Fibroblast of skin of right quadriceps (primary cell): ENCODE measurements at regions not wholly inside any gene's neighbourhood (a gene's known extent, or its start where the extent isn't known, plus 50 kb on each side); places are given as distances from the start of the nearest gene placed in this dataset.
A peak's percentile ranks its signal among the peaks of the same experiment; 100 is the strongest.

Experiments
- DNase-seq: peaks from one replicate; pipeline ENCODE4 v3.0.0-alpha.2; 2013

DNA sequence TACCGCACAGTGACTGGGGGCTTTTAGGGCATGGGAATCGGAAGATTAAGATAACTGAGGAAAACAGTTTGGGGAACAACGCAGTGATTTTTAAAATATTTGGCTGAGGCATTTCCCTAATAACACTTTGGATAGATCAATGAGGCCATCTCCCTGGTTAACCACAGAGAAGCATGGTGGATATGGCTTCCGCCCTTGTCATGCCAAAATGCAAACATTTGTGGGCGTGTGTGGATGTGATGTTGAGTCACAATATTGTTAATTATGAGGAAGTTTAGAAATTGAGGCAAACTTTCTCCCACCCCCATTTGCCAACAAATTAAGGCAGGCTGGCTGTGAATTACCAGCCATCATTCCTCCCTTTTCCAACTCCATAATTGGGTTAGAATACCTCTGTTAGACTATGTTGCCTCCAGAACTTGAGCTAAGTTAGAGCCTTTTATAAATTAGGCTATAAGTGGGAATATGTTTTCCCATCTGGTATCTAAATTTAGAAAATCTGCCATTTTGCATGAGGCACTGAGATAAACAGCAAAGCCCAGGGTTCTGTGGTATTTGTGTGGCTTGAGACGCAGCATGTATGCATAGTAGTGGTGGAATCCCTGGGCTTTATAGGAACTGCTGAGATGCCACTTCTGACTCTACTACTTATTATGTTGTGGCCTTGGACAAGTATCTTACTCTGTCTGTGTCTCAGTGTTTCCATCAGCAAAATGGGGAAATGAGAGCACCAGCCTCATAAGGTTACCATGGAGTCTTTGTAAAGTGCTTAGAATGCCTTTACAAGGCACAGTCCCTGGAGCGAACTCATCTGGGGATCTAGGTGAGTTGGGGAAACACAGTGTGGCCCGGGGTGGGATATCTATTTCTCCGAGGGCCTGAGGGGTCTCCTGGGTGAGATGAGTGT lies 154.6 kb downstream of the C1orf94 start:
- DNase-seq: peak; percentile 25

DNA sequence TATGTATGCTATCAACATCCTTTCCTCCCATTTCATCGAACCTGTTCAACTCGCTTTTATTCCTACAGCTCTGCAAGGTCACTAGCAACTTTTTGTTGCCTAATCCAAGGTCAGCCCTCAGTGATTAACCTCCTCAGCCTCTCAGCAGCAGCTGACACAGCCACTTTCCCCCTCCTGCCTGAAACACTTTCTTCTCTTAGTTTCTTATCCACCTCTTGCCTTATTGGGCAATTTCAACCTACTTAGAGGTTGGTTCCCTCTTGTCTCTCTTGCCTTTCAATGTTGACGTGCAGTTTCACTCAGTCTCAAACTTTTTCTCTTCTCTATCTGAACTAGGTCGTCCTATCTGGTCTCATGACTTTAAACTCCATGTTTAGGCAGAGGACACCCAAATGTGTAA lies 156.3 kb downstream of the C1orf94 start:
- no peak for DNase-seq

DNA sequence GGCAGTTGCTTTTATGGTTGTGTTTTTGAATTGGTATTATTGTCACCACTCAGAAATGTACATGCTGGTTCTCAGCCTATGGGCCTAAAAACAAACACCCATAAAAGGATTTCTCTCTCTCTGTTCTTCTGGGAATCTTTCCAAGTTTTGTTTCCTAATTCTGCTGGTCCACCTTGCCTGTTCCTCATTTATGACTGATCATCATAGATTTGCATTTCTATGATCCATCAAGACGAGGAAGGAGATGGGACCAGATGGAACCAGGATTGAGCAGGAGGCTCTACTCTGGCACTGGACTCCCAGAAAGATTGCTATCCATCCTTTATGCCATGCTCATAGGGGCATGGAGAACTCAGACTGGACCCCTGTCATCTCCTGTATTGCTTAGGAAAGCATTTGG lies 162.2 kb downstream of the C1orf94 start:
- DNase-seq: peak; percentile 26

DNA sequence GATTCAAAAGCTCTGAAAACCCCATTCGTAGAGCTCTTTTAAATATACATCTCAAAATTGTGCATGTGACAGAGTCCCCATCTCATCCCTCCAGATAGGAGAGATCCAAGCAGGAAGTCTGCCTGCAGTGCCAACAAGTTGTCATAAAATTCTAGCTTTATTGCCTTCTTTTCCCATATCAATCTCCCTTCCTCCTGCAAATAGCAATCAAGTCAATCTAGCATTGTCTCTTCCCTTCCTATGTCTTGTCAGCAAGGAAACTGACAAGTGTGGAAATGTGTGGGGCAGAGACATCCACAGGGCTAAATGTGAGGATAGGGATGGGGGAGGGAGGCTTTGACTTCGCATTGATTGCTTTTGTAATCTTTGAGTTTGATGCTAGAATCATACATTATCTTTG lies 165.2 kb downstream of the C1orf94 start:
- no peak for DNase-seq

DNA sequence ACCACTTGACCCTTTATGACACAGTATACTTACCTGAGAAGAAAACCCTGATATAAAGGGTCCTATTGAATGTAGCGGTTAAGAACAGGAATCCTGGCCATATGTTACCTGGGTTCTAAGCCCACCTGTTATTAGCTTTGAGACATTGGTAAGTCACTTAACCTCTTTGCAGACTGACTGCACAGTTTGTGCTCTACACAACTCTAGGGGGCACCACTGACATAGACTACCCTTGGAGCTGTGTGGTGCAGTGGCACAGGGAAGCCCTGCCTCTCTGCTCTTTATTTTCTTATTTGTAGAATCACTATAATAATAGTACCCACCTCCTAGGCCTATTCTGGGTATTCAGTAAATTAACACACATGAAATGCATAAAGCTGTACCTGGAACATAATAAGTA lies 165.6 kb downstream of the C1orf94 start:
- DNase-seq: no peak

DNA sequence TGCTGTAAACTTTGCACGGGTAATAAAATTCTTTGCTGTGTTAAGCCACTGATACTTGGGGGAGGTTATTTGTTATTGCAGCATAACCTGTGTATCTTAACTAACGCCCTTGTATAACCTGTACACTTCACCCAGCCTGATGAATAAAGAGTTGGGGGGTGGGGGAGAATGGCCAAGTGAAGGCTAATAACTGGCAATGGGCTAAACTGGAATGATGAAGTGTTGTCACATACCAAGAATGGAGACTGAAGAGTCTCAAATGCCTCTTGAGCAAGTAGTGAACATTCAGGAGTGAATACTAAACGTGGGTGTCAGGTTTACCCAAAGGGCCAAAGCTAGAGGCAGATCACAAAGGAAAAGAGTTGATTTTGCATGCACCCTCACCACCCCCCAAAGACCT lies 169.4 kb downstream of the C1orf94 start:
- no peak for DNase-seq

DNA sequence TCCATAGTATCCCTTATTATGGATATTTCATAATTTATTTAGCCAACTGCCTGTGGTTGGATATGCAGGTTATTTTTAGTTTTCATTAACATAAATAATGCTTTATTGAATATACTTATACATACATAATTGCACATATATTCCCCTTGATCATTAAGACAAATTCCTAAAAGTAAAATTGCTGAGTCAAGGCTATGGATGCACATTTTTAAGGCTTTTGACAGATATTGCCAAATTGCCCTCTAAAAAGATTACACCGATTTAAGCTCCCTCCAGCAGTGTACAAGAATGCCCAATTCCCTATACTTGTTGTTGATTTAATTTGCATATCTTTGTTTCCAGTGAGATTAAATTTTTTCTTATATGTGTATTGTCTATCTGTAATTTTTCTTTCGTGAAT lies 176.7 kb downstream of the C1orf94 start:
- DNase-seq: no peak

DNA sequence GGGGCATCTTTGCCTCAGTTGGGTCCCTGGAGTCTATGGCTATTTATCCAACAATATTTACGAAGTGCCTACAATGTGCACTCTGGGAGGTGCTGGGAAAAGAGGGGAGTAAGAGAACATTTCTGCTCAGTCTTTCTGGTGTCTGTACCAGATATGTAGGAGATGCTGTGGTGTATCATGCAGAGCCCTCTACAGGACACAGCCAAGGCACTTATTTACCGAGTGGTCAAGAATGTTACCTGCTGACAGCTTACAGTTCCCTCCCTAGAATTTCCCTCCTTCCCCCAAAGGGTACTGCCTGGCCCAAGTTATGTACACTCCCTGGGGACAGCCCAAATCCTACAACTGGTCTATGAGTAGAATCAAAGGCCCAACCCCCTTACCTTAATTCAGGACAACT lies 177.7 kb downstream of the C1orf94 start:
- DNase-seq: no peak

DNA sequence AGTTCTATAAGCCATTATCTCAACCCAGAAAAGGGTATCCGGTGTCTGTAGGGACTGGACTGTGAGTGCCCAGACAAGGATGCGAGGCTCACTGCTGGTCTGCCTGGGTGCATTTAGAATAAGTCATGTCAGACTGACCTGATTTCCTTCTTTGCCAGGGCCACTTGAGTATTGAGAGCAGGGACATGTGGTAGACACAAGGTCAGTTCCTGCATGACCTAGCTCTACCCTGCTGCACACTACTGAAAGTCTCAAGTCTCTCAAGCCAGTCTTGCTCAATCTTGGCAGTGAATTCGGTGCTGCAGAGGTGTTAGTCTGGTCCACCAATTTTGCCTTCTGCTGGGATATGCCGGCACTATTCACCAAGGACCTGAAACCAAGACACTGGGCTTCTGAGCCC lies 180.1 kb downstream of the C1orf94 start:
- DNase-seq: no peak

DNA sequence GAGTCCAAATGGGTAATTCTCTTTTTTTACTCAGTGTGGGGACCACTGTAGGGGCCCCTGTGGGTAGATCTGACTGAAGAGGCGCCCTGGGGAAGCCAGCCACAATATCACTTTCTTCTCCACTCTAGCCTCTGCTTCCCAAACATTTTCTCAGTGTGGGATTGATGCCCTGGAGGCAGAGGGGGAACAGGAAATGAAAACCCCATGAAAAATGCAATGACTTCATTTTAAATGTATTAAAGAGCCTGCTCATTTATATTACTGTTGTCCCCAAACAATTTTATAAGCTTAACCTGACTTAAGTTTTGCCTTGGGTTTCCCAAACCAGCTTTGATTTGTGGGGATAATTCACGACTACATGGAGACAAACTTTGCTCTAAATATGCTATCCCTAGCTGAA lies 181.9 kb downstream of the C1orf94 start:
- DNase-seq: peak; percentile 42

DNA sequence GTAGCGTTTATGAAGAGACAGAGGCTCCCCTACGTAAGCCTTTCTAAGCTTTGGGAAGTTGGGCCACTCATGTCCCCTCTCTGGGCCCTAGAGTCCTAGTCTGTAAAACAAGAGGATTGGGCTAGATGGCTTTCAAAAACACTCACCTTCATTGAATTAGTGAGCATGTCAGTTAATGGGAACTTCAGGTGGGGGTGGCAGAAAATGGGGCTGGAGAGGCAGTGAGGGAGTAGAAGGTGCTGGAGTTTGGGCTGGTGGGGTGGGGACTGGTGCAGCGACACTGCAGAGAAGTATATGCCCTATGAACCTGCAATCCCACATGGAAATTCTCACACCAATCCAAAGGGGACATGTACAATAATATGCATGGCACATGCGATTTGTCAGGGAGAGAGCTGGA lies 182.7 kb downstream of the C1orf94 start:
- DNase-seq: no peak

DNA sequence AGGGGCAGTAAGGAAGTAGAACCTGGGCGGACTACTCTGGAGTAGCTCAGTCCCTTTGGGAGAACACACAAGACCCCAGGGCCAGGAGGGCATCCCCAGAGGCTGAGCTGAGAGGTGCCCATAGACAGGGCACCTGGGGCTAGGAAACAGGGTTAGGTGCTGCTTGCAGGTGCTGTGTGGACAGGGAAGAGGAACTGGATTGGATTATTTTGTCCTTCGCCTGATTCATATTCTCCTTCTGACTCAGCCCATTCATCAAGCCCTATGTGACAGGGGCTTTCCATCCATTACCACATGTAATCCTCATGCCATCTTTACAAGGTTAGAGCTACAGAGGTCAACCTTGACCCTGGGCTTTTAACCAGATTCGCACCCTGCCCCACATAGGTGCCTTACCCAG lies 183.9 kb downstream of the C1orf94 start:
- no peak for DNase-seq

DNA sequence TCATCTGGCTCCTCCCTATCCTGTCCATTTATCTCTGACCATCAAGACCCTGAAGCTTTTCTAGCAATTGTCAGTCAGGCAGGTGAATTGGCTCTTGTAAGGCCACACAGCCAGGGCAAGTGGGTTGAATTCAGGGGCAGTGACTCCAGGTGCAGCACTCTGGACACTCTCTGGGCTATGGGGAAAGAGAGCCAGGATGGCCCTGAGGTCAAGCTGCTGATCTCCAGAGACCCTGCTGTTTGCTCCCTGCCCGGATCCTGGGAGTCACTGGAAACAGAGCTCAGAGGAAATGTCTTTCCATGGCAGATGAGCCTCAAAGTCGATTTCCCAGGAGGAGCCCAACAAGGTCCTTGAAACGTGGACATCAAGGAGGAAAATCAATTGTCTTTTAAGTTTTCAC lies 184.4 kb downstream of the C1orf94 start:
- DNase-seq: no peak

DNA sequence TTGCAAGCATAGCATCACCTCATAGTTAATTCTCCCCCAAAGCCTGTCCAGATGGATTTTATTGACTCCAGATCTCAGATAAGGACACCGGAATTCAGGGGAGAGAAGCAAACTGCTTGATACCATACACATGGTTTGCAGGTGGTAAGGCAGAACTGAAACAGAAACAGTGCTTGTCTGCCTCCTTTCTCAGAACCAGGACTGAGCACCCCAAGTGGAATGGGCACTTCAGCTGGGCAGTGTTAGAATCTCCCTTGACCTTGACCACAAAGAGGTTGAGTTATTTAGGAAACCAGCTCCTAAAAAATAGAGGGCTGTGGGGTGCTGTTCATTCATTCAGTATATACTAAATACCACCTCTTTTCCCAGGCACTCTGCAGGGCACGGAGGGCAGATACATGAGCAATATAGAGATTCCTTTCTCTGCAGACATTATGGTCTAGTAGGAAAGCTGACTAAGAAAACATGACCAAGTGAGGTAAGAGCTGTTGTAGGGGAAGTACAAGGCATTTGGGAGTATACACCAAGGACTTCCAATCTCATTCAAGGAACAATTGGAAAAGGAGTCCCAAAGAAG lies 185.2 kb downstream of the C1orf94 start:
- peak; percentile 16 for DNase-seq

DNA sequence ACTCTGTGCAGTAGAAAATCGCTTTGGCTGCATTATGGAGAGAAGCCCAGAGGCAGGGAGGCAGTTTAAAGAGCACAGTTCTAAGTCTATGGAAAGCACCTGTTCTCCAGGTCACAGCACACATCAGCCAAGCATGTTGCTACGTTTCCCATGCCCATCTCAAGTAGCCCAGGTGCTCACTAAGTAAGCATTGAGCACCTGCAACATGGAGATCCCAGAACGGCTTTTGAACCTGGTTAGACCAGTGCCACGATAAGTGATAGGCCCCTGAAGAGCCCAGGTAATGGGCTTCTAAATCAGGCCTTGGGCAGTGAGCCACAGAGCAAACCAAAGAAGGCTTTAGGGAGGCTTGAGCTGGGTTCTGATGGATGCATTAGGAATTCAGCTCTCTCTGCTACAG lies 186.2 kb downstream of the C1orf94 start:
- DNase-seq: no peak

DNA sequence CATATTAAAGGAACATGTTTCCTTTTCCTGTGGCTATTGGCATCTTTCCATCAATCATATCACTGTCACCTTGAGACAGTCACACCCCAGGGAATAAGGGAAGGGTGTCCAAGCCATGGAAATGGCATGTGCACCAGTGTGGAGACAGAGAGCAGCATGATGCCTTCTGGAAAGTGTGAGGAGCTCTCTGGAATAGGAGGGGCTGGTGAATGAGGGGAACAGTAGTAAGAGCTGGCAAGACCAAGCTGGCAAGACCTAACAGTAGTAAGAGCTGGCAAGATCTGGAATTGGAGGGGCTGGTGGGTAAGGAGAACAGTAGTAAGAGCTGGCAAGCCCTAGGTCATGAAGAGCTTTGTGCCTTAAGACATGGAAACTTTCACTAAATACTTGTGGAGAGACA lies 186.7 kb downstream of the C1orf94 start:
- no peak for DNase-seq

DNA sequence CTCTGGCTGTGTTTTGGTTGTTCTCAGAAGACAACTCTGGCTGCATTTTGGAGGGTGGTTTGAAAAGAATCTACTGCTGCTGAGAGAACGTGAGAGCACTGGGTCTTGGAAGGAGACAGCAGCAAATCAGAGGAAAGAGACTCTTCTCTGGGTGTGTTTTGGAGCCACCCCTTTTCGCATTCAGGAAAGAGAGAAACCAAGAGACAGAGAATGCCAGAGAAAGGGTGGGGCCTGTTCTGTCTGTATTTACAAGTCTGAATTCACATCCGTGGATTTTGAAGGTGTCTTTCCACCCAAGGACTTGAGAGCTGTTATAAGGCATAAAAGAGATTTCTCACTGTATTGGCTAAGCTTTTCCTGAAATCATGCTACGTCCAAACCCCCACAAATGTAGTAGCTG lies 187.2 kb downstream of the C1orf94 start:
- no peak for DNase-seq

DNA sequence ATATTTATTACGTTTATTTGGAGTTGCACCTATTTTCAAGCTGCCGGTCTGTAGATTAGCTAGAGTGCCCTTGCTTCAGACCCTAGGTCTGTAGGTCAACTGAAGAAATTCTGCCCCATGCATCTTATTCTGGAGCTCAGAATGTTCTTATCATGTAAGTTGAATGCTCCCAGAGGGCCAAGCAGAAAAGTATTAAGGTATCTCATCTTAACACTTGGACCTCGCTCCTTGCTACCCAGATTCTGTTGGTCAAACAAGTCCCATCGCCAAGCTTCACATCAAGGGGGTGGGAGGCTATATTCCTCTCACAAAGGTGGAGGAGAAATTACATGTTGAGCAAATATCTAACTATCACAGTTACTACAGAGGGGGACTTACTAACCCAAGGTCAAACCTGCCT lies 187.7 kb downstream of the C1orf94 start:
- no peak for DNase-seq

DNA sequence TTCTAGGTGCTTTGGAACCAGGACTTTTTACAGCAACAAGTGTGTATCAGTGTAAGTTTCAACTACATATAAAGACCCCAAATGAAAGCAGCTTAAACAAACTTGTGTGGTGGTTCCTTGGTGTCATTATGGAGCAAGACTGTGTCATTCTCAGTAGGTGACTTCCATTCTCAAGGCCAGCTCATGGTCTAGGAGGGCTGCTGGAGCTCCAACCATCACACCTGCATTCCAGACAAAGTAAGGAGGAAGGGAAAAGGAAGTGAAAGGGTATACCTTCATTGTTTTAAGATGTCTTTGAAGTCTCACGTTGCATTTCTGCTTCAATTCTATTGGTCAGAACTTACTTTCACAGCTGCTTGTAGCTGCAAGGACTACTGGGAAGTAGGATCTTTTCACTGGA lies 188.6 kb downstream of the C1orf94 start:
- DNase-seq: no peak

DNA sequence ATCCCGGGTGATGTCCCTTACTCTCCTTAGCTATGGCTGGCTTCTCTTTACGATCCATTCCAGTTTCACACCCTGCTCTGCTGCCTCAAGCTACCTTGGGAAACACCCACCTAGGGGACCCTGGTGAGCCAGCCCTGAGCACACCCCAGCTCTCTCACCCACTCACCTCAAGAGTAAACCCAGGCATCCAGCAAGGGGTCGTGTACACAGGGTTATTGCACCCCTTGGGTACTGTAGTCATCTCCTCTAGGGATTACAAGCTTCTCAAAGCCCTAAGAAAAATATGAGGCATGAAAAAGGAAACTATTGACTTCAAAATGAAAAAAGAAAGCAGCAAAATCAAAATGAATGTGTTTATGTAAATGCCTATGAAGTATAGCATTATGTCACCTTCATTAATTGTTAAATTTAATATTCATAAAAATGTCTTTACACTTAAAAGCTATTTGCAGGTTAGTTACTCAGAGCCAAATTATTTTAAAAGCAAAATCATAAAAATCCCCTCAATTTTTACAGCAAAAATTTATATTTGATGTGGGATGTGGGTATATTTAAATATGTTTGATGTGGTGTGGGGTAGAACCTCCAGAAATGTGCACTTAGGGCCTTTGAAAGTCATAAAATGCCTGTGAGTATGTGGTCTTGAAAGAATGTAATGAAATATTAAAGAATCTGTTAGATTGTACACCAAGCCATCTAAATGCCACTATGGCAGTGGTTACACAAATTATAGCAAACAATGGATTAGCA lies 190.3 kb downstream of the C1orf94 start:
- DNase-seq: no peak

DNA sequence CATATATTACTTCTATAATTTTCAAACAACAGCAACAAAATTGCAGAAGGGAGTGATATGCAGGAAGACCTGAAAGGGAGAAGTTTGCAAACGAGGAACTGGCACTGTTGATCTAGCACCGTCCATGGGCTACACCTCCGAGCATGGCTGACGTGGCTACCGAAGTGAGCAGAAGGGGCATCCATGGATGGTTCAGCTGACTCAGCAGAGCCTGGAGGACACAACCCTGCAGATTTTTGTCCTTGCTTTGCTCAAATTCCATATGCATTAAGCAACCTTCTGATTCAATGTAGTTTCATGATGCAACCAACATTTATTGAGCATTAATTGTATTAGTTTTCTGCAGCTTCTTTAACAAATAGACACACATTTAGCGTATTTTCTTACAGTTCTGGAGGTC lies 191.2 kb downstream of the C1orf94 start:
- no peak for DNase-seq

DNA sequence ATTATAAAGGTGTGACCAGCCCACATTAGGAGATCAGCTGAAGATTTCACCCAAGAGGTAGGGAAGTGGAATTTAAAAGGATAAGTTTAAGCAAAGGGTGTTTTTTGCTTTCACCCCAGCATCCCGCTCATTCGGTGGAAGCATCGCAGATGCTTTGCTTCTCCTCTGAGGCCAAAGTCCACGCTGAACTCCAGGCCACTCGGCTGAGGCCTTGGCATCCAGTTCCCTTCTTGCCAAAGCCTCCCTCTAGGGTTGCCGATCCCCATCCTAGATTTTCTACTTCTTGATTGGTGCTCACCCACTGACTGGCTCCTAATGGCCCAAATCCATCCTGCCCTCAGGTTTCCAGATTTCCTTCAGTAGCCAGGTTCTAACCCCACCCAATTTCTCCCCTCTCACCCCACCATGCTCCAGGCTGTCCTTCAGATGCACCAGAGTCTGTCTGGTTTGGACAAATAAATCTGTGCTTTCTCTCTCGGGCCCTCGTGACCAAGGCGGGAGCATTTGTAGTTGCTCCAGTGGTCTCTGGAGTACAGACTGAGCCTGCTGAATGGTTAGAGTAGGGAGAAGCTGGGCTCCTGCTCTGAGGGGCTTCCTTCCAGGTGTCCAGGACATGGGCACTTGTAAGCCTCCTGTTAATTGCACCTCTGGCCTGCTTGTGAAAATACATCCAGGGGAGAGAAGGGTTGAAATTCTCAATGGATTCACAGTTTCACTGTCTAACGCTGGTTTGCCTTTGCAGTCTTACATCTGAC lies 193.2 kb downstream of the C1orf94 start:
- DNase-seq: no peak

DNA sequence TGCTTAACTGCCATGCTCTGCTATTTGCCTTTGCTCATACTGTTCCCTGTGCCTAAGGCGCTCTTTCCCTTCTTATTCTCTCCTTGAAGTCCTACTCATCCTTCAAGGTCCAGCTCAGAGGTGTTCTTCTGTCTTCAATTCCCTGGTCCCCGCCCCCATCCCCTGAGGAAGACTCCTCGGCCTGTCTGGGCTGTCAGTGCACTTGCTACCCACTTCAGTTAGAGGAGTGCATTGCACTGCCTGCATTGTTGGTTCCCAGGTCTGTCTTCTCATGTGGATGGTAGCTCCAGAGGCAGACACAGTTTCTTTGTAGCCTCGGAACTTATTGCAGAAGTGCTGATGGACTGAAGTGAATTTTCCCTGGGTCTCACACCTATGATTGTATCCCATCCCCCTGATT lies 194.0 kb downstream of the C1orf94 start:
- DNase-seq: no peak
